HG02840 (cell line): ENCODE measurements at regions not wholly inside any gene's neighbourhood (a gene's known extent, or its start where the extent isn't known, plus 50 kb on each side); places are given as distances from the start of the nearest gene placed in this dataset.
"Not testable (repeated sequence)": the region's sequence is repeated elsewhere in the genome, so short reads cannot be mapped to it uniquely, and the experiment has no call there.

ENCODE experiments used
- ATAC-seq: cut with Tn5 transposase; IDR thresholded peaks from one replicate; pipeline ENCODE4 v1.9.1; 2021; ENCODE audit warnings: mild to moderate bottlenecking, moderate library complexity, moderate number of reproducible peaks; ENCODE audit not compliant: unreplicated experiment, low FRiP score

DNA sequence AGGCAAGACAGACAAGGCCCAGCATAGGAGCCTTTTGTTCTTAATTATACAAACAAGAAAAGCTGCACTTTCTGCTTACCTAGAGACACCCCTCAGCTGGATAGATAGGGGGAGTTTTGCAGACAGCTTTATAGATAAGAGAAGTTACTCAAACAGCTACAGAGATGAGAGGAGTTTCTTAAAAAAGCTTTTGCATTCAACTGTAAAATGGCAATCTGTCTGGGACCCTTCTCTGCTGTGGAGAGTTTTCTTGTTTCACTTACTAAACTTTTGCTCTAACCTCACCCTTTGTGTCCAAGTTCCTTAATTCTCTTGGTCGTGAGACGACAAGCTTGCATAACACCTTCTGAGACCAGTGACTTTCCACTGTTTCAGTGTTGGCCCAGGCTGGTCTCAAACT, 103.8 kb upstream of the CHORDC1 start:
- no peak for ATAC-seq

DNA sequence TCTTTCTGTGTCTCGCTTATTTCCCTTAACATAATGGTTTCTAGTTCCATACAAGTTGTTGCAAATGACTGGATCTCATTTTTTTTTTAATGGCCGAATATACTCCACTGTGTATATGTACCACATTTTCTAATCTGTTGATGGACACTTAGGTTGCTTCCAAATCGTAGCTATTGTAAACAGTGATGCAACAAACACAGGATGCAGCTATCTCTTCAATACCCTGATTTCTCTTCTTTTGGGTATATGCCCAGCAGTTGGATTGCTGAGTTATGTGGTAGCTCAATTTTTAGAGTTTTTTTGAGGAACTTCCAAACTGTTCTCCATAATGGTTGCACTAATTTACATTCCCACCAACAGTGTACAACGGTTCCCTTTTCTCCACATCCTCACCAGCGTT, 100.4 kb upstream of the CHORDC1 start:
- no peak for ATAC-seq

DNA sequence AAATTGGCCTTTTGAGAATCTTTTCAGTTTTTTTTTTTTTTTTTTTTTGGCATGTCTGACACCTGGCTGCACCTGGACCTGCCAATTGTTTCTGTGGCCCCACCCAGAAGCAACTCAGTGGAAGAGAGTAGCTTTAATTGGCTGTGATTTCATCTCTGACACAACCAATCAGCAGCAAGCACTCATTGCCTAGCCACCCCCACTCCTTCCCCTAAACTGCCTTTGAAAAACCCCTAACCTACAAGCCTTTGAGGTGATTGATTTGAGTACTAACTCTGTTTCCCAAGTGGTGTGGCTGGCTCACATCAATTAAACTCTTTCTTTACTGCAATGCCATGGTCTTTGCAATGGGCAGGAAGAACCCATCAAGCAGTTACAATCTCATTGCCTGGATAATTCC, 98.2 kb upstream of the CHORDC1 start:
- no peak for ATAC-seq

DNA sequence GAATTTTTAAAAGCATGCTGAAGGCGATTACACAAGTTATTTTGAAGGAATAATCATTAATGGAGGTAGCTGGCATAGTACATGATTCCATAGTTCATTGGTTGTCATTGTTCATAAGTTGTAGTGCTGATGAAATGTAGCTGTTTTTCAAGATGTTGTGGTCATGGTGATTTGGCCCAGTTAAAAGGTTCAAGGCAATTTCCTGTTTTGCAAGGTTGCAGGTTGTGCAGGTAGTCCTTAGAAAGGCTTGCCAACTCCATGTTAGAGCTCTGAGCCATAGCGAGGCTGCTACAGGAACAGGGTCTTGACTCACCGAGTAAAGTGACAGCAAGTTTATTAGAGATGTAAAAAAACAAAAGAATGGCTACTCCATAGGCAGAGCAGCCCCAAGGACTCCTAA, 95.8 kb upstream of the CHORDC1 start:
- ATAC-seq: no peak

DNA sequence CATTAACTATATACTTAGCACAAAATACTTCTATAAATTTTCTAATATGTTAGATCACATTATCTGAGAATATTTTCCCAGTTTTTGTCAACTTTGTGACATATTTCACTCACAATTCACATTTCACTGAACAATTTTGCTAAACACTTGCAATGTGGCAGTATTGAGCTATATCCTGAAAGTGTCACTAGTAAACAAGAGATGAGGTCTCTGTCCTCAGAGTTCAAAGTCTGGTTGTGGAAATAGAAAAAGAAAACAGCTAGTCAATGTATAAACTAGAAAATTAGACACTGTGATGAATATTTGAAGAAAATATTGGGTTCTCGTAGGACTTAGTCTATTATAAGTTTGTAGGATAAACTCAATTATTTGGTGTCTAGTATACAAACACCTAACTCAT, 87.4 kb upstream of the CHORDC1 start:
- no peak for ATAC-seq

DNA sequence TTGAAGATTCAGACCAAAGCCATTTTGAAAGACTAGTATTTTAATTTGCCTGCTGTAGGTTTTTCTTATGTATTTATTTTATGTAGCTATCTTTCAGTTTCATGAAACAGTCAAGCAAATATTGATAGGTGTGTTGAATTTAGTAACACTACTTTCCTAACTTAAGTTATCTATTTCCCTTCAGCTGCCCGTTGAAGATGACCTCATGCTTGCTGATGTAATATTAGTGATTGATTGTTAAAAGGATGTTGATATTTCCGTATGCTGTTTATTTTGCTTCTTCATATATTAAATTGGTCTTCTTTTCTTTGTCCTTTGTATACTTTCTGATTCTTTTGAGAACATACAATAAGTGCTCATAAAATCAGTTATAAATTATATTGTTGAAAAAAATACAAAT, 86.8 kb upstream of the CHORDC1 start:
- ATAC-seq: no peak

DNA sequence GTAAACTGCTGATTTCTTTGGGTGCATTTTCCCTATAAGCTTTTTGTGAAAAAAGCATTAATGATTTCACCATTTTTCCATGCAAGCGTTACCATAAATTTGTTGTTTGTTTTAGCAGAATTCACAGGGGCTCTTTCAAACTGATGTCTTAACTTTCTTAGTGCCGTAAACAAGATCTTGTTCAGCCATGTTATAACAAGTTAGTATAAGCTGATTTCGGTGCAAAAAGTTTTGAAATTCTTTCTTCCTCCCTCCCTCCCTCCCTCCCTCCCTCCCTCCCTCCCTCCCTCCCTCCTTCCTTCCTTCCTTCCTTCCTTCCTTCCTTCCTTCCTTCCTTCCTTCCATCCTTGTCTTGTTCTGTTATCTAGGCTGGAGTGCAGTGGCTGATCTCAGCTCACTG, 71.7 kb upstream of the CHORDC1 start:
- no peak for ATAC-seq

DNA sequence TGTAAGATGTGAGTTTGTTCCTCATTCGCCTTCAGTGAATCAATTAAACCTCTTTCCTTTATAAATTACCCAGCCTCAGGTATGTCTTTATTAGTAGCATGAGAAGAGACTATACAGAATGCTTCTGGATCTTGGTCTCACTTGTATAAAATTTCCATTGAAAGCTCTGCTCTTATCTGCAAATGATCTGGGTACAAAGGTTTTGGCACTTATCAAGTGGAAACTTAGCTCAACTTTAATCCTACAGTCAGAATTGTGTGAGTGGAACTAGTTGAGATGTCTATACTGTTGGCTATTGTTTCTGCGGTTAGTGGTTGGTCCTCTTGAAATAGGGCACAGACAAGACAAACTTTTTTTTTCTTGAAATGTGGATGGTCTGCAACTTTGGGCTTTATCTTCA, 71.2 kb upstream of the CHORDC1 start:
- ATAC-seq: no peak

DNA sequence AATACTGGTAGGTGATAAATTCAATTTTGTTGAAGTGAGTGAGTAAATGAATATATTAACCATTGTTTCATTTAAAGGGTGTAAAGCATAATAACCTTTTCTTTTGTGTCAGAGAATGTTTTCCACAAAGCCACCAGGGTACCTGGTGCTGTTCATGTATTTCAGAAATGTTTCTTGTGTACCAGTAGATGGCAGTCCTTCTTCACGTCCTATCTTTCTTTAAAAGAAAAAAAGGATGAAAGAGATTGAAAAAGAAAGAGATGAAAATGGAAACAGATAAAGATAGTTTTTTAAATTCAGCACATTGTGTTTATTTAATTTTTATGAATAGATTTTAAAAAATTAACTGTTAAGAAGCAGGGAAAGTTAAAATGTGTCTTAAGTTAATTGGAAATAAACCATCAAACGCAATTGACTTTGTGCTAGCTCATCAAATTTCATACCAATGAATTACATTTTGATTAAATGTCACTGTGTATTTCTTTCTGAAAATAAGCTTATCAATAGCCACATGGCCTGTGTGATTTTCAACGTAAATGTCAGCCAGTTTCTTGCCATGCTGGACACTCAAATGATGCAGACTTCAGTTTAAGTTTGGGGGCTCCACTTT, 65.5 kb upstream of the CHORDC1 start:
- ATAC-seq: no peak

DNA sequence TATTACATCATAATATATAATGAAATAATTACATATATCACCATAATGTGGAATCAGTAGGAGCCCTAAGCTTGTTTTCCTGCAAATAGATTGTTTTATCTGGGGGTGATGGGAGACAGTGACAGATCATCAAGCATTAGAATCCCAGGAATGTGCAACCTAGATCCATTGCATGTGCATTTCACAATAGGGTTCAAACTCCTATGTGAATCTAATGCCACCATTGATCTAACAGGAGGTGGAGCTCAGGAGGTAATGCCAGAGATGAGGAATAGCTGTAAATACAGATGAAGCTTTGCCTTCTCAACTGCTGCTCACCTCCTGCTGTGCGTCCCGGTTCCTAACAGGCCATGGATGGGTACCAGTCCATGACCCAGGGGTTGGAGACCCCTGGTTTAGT, 63.8 kb upstream of the CHORDC1 start:
- no peak for ATAC-seq

DNA sequence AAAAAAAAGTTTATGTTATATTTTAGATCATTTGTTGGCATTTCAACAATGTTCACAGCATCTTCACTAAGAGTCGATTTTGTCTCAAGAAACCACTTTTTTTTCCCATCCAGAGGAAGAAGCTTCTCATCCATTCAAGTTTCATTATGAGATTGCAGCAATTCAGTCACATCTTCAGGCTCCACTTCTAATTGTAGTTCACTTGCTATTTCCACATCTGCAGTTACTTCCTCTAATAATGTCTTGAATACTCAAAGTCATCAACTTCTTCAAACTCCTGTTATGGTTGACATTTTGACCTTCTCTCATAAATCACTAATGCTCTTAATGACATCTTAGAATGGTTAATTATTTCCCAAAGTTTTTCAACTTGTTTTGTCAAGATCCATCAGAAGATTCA, 61.3 kb upstream of the CHORDC1 start:
- ATAC-seq: no peak

DNA sequence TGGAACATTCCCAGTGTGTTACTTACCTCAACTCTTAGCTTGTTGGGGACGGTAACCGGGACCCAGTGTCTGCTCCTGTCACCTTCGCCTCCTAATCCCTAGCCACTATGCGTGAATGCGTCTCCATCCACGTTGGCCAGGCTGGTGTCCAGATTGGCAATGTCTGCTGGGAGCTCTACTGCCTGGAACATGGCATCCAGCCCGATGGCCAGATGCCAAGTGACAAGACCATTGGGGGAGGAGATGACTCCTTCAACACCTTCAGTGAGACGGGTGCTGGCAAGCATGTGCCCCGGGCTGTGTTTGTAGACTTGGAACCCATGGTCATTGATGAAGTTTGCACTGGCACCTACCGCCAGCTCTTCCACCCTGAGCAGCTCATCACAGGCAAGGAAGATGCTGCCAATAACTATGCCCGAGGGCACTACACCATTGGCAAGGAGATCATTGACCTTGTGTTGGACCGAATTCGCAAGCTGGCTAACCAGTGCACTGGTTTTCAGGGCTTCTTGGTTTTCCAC, 59.8 kb upstream of the CHORDC1 start:
- not testable (repeated sequence) for ATAC-seq

DNA sequence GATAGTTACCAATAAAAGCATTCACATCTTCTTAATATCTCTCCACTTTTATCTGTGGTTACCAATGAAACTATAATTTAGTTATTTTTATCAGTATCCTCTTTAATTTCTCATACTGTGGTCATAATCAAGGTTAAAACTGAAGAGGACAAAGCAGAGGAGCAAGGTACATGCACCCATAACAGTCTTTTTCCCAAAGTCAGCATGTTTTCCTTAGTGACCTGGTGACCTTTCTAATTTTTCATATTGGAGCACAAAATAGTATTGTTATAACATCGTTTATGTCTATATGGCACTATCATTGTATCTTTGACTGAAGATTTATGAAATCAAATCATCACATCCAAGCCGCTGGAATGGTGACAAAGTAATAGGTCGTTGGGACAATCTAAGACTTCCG, 51.5 kb upstream of the CHORDC1 start:
- ATAC-seq: no peak
